SU-DHL-6 (cell line): ENCODE measurements at regions not wholly inside any gene's neighbourhood (a gene's known extent, or its start where the extent isn't known, plus 50 kb on each side); places are given as distances from the start of the nearest gene placed in this dataset.

Experiments
- H2AFZ ChIP-seq: fragments of 200-600 bp; sonication (generic); 2 replicates; pipeline ENCODE4 v1.6.1; 2014; ENCODE audit warnings: low read depth, mild to moderate bottlenecking, moderate library complexity, mixed read lengths, antibody characterized with exemption, low read length; ENCODE audit not compliant: severe bottlenecking
- H3F3A ChIP-seq: fragments of 200-600 bp; shearing (Covaris generic); 2 replicates; pipeline ENCODE4 v1.6.0; 2016; ENCODE audit warnings: antibody characterized with exemption, mild to moderate bottlenecking; ENCODE audit not compliant: insufficient read depth
- H3K27ac ChIP-seq: fragments of 200-600 bp; sonication (generic); 2 replicates; pipeline ENCODE4 v1.5.1; 2016; ENCODE audit warnings: low read depth, mild to moderate bottlenecking, low read length, moderate library complexity, mixed read lengths
- H3K27me3 ChIP-seq: fragments of 200-600 bp; sonication (generic), shearing (Covaris generic); 2 replicates; pipeline ENCODE4 v1.6.0; 2014; ENCODE audit warnings: mild to moderate bottlenecking, low read length
- H3K36me3 ChIP-seq: fragments of 200-600 bp; sonication (generic); 2 replicates; pipeline ENCODE4 v1.6.1; 2014; ENCODE audit warnings: mild to moderate bottlenecking, low read length, mixed read lengths
- H3K4me2 ChIP-seq: fragments of 300-600, 200-600 bp; shearing (Covaris generic), sonication (generic); 2 replicates; pipeline ENCODE4 v1.6.0; 2014; ENCODE audit warnings: low read length, low read depth, mild to moderate bottlenecking; ENCODE audit not compliant: poor library complexity, severe bottlenecking
- H3K4me3 ChIP-seq: fragments of 200-600 bp; sonication (generic); 2 replicates; pipeline ENCODE4 v1.5.1; 2014; ENCODE audit warnings: antibody characterized with exemption, low read length, mild to moderate bottlenecking, mixed read lengths; ENCODE audit not compliant: insufficient read depth, poor library complexity, severe bottlenecking
- H3K79me2 ChIP-seq: fragments of 200-600 bp; sonication (generic); 2 replicates; pipeline ENCODE4 v1.6.1; 2014; ENCODE audit warnings: mild to moderate bottlenecking, low read length, moderate library complexity; ENCODE audit not compliant: insufficient read depth
- H3K9ac ChIP-seq: fragments of 200-600 bp; sonication (generic); 2 replicates; pipeline ENCODE4 v1.7.0; 2014; ENCODE audit warnings: mild to moderate bottlenecking, low read length
- H3K9me2 ChIP-seq: fragments of 200-600 bp; sonication (generic); replicated peaks from 2 replicates; pipeline ENCODE4 v1.6.1; 2014; ENCODE audit warnings: low read length; ENCODE audit not compliant: insufficient read depth
- H3K9me3 ChIP-seq: fragments of 200-600 bp; sonication (generic); 2 replicates; pipeline ENCODE4 v1.6.1; 2014; ENCODE audit warnings: low read length, mixed read lengths; ENCODE audit not compliant: insufficient read depth
- H4K20me1 ChIP-seq: fragments of 200-600 bp; sonication (generic); 2 replicates; pipeline ENCODE4 v1.6.1; 2014; ENCODE audit warnings: low read depth, mild to moderate bottlenecking, antibody characterized with exemption, low read length, moderate library complexity, mixed read lengths
- EZH2phosphoT487 ChIP-seq: fragments of 200-600 bp; sonication (generic), shearing (Covaris generic); conservative IDR thresholded peaks from 2 replicates; pipeline ENCODE4 v1.6.1; 2018; ENCODE audit warnings: mild to moderate bottlenecking, antibody characterized with exemption, low read length, moderate library complexity, mixed read lengths
- TF ChIP-seq, protein P1 (sequence below): fragments of 200-600 bp; sonication (generic); IDR thresholded peaks from one replicate; pipeline ENCODE4 v1.5.1; 2017; ENCODE audit warnings: antibody characterized with exemption, mild to moderate bottlenecking, low read length, moderate library complexity; ENCODE audit not compliant: insufficient read depth, poor library complexity, severe bottlenecking

GRCh38 chr3:8233938-8234337 lies 267.7 kb upstream of the LMCD1 start:
- Histone ChIP-seq H3K9me2 (no peaks in the 10 kb centered on the region), H3K4me3 (no peak overlapping the region), H3F3A (no peaks in the 10 kb centered on the region), H3K27me3 (no peaks in the 10 kb centered on the region), H3K9ac (no peak overlapping the region), H3K4me2 (no peak overlapping the region), H3K79me2 (no peaks in the 10 kb centered on the region), H3K27ac (no peak overlapping the region), H2AFZ (no peak overlapping the region), H3K36me3 (no peaks in the 10 kb centered on the region), H3K9me3 (no peaks in the 10 kb centered on the region), H4K20me1 (no peaks in the 10 kb centered on the region)
- TF ChIP-seq, protein P1, sequence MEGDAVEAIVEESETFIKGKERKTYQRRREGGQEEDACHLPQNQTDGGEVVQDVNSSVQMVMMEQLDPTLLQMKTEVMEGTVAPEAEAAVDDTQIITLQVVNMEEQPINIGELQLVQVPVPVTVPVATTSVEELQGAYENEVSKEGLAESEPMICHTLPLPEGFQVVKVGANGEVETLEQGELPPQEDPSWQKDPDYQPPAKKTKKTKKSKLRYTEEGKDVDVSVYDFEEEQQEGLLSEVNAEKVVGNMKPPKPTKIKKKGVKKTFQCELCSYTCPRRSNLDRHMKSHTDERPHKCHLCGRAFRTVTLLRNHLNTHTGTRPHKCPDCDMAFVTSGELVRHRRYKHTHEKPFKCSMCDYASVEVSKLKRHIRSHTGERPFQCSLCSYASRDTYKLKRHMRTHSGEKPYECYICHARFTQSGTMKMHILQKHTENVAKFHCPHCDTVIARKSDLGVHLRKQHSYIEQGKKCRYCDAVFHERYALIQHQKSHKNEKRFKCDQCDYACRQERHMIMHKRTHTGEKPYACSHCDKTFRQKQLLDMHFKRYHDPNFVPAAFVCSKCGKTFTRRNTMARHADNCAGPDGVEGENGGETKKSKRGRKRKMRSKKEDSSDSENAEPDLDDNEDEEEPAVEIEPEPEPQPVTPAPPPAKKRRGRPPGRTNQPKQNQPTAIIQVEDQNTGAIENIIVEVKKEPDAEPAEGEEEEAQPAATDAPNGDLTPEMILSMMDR = no peak
- no peak for TF ChIP-seq EZH2phosphoT487

- H2AFZ ChIP-seq = no peak overlapping the region
- no peaks in the 10 kb centered on the region for H3K27me3 ChIP-seq
- no peaks in the 10 kb centered on the region for H3K79me2 ChIP-seq
- H3K27ac ChIP-seq = no peak overlapping the region
- no peaks in the 10 kb centered on the region for H3F3A ChIP-seq
- no peak overlapping the region for H3K4me2 ChIP-seq
- no peaks in the 10 kb centered on the region for H3K36me3 ChIP-seq
- H3K9me3 ChIP-seq = no peaks in the 10 kb centered on the region
- no peaks in the 10 kb centered on the region for H4K20me1 ChIP-seq
- no peak overlapping the region for H3K9ac ChIP-seq
- H3K4me3 ChIP-seq = no peak overlapping the region
- H3K9me2 ChIP-seq = no peaks in the 10 kb centered on the region
- no peak for TF ChIP-seq EZH2phosphoT487
- TF ChIP-seq, protein P1 = no peak
Measured at GRCh38 chr3:8236264-8236663, 265.4 kb upstream of the LMCD1 start.

- Histone ChIP-seq H3K9me2 (no peaks in the 10 kb centered on the region), H3K79me2 (no peaks in the 10 kb centered on the region), H3K4me2 (no peak overlapping the region), H3F3A (no peaks in the 10 kb centered on the region), H3K36me3 (no peaks in the 10 kb centered on the region), H2AFZ (no peak overlapping the region), H3K27ac (no peak overlapping the region), H3K27me3 (no peaks in the 10 kb centered on the region), H3K4me3 (no peak overlapping the region), H4K20me1 (no peaks in the 10 kb centered on the region), H3K9ac (no peak overlapping the region), H3K9me3 (no peaks in the 10 kb centered on the region)
- TF ChIP-seq, protein P1 = no peak
- no peak for TF ChIP-seq EZH2phosphoT487
Measured at GRCh38 chr3:8237893-8238292, 263.7 kb upstream of the LMCD1 start.

DNA sequence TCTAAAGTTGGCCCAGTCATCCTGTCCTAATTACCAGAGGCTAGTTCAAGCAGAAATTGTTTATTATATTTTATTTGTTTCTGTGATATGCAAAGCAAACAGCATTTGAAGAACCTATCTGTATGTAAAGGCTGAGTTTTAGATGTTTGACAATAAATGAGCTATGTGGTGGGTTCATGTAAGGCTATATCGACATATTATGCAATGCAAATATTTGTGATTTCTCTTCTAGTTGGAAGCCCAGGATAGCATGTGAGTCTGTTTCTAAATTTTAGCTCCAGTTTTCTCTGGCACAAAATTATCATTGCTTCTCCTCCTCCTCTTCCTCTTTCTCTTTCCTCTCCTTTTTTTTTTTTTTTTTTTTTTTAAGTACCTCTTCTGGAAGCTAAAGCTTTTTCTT lies 263.2 kb upstream of the LMCD1 start:
- Histone ChIP-seq H3F3A (no peaks in the 10 kb centered on the region), H2AFZ (no peak overlapping the region), H3K36me3 (no peaks in the 10 kb centered on the region), H3K27ac (no peak overlapping the region), H3K9me3 (no peaks in the 10 kb centered on the region), H3K79me2 (no peaks in the 10 kb centered on the region), H4K20me1 (no peaks in the 10 kb centered on the region), H3K9ac (no peak overlapping the region), H3K9me2 (no peaks in the 10 kb centered on the region), H3K4me2 (no peak overlapping the region), H3K4me3 (no peak overlapping the region), H3K27me3 (no peaks in the 10 kb centered on the region)
- TF ChIP-seq, protein P1 = no peak
- TF ChIP-seq EZH2phosphoT487 = no peak
